ENCODE measurements at regions not wholly inside any gene's neighbourhood (a gene's known extent, or its start where the extent isn't known, plus 50 kb on each side); places are given as distances from the start of the nearest gene placed in this dataset.
"Not testable (repeated sequence)": the region's sequence is repeated elsewhere in the genome, so short reads cannot be mapped to it uniquely, and the experiment has no call there.

- ChIA-PET CTCF (interaction anchor here (2.1 kb wide), 1 partner anchor 11 kb away, joined by 9 read pairs; no protein-coding TSS in a partner anchor), POLR2A (interaction anchor here (0.6 kb wide), 1 partner anchor 106 kb away, joined by 3 read pairs; no protein-coding TSS in a partner anchor)
- H3K9me3 ChIP-seq (ENCODE audit: control extremely low read depth in 1 of 5, control insufficient read depth in 4 of 5, insufficient read depth in 2 of 5, low read depth in 1 of 5, low read length in 4 of 5) = no peaks in the 10 kb centered on the region
- H3K36me3 ChIP-seq (ENCODE audit: control insufficient read depth in 4 of 4, insufficient read depth in 4 of 4, low read length in 3 of 4) = no peaks in the 10 kb centered on the region
- no peak overlapping the region for H3K27ac ChIP-seq (ENCODE audit: insufficient read depth in 1 of 2, low read depth in 1 of 2, low read length in 2 of 2, poor library complexity in 1 of 2, severe bottlenecking in 2 of 2)
- no peaks in the 10 kb centered on the region for H3K27me3 ChIP-seq (replicated peaks in 2 of 5; ENCODE audit: control insufficient read depth in 4 of 5, insufficient read depth in 5 of 5, low read length in 4 of 5)
- no CpG with 5 or more reads among the region's 1 CpG for WGBS (ENCODE audit: insufficient coverage)
- H3K4me1 ChIP-seq (ENCODE audit: control extremely low read depth in 1 of 4, control insufficient read depth in 4 of 4, insufficient read depth in 4 of 4, low read length in 3 of 4) = peaks cover 0 to 3% (median 2%) of the 10 kb centered on the region in 4 experiments
- no peak overlapping the region for H3K4me3 ChIP-seq (ENCODE audit: control insufficient read depth in 1 of 7, extremely low read depth in 1 of 7, insufficient read depth in 4 of 7, low read depth in 2 of 7, low read length in 6 of 7)
- no peak for DNase-seq
Measured at GRCh38 chr10:45246522-45246921, 68.9 kb downstream of the OR13A1 start.

- Histone ChIP-seq H3K9me3 (ENCODE audit: control extremely low read depth in 1 of 5, control insufficient read depth in 4 of 5, insufficient read depth in 2 of 5, low read depth in 1 of 5, low read length in 4 of 5) (no peaks in the 10 kb centered on the region), H3K36me3 (ENCODE audit: control insufficient read depth in 4 of 4, insufficient read depth in 4 of 4, low read length in 3 of 4) (no peaks in the 10 kb centered on the region), H3K27ac (ENCODE audit: insufficient read depth in 1 of 2, low read depth in 1 of 2, low read length in 2 of 2, poor library complexity in 1 of 2, severe bottlenecking in 2 of 2) (no peak overlapping the region), H3K27me3 (replicated peaks in 2 of 5; ENCODE audit: control insufficient read depth in 4 of 5, insufficient read depth in 5 of 5, low read length in 4 of 5) (no peaks in the 10 kb centered on the region), H3K4me1 (ENCODE audit: control extremely low read depth in 1 of 4, control insufficient read depth in 4 of 4, insufficient read depth in 4 of 4, low read length in 3 of 4) (peaks cover 0 to 2% (median 1%) of the 10 kb centered on the region in 4 experiments), H3K4me3 (ENCODE audit: control insufficient read depth in 1 of 7, extremely low read depth in 1 of 7, insufficient read depth in 4 of 7, low read depth in 2 of 7, low read length in 6 of 7) (no peak overlapping the region)
- DNase-seq = peak; percentile 62 to 86 (median 83)
- ChIA-PET CTCF (interaction anchor here (0.7 to 2.8 kb wide), 9 partner anchors 10 to 422 kb away, joined by 3 to 9 read pairs (median 4); partner anchors contain the start of gene ZFAND4), POLR2A (interaction anchor here (0.7 to 0.8 kb wide), 2 partner anchors 29 to 169 kb away, joined by 3 to 9 read pairs; no protein-coding TSS in a partner anchor)
- 75% methylated on average over 9 of the region's 17 CpGs for WGBS (ENCODE audit: insufficient coverage)
Measured at GRCh38 chr10:45249978-45250693, 65.3 kb downstream of the OR13A1 start.

GRCh38 chr10:45250694-45251075, 64.7 kb downstream of the OR13A1 start:
- H3K4me1 ChIP-seq (ENCODE audit: control extremely low read depth in 1 of 4, control insufficient read depth in 4 of 4, insufficient read depth in 4 of 4, low read length in 3 of 4); H3K36me3 ChIP-seq (ENCODE audit: control insufficient read depth in 4 of 4, insufficient read depth in 4 of 4, low read length in 3 of 4); H3K4me3 ChIP-seq (ENCODE audit: control insufficient read depth in 1 of 7, extremely low read depth in 1 of 7, insufficient read depth in 4 of 7, low read depth in 2 of 7, low read length in 6 of 7); POLR2A ChIA-PET; DNase-seq; H3K27ac ChIP-seq (ENCODE audit: insufficient read depth in 1 of 2, low read depth in 1 of 2, low read length in 2 of 2, poor library complexity in 1 of 2, severe bottlenecking in 2 of 2); H3K27me3 ChIP-seq (replicated peaks in 2 of 5; ENCODE audit: control insufficient read depth in 4 of 5, insufficient read depth in 5 of 5, low read length in 4 of 5); H3K9me3 ChIP-seq (ENCODE audit: control extremely low read depth in 1 of 5, control insufficient read depth in 4 of 5, insufficient read depth in 2 of 5, low read depth in 1 of 5, low read length in 4 of 5): not testable (repeated sequence)
- CTCF ChIA-PET = interaction anchor here (0.7 to 2.8 kb wide), 11 partner anchors 10 to 421 kb away, joined by 3 to 9 read pairs (median 4); partner anchors contain the start of gene ZFAND4
- WGBS (ENCODE audit: insufficient coverage) = 100% methylated on average over 2 of the region's 6 CpGs

Data from common myeloid progenitor, CD34-positive (primary cell).